RCC 7860 (cell line): ENCODE measurements at regions not wholly inside any gene's neighbourhood (a gene's known extent, or its start where the extent isn't known, plus 50 kb on each side); places are given as distances from the start of the nearest gene placed in this dataset.
"Not testable (repeated sequence)": the region's sequence is repeated elsewhere in the genome, so short reads cannot be mapped to it uniquely, and the experiment has no call there.

ENCODE experiments used
- DNase-seq: peaks from one replicate; pipeline ENCODE4 v3.0.0-alpha.2; 2015; ENCODE audit warnings: low spot score
- FAIRE-seq: peaks from 2 replicates; lab custom pipeline; 2012; peaks lifted over from hg19 to GRCh38; lab: Jason Lieb, UNC

DNA sequence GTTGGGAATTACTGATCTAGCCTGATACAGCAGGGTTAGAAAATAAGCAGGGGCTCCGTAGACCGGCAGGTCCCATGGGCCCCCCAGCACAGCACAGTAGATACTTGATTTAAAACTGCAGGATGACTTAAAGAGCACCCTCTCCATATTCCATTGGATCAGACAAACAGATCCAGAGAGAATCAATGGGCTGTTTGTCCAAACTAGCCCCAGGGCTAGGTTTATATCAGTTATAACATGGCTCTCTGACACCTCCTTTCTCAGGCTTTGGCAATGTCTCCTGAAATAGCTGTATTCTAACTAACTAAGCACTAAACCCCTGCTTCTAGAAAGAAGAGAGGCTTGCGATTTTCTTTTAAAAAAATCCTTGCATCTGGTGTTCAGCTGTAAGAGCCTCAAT, 100.4 kb upstream of the GALNT18 start:
- DNase-seq (no peak), FAIRE-seq (no peak)

DNA sequence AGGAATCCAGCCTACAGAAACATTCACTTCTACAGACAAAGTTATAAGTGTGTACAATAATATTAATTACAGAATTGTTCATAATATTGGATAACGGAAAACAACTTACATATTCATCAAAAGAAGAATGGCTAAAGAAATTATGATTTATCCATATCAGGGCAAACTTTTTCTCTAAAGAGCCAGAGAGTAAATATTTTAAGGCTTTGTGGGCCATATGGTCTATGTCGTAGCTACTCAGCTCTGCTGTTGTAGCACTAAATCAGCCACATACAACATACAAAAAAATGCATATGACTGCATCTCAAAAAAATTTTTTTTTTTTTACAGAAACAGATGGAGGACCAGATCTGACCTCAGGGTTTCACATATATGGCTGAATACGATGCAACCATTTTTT, 96.7 kb upstream of the GALNT18 start:
- DNase-seq = no peak
- no peak for FAIRE-seq

DNA sequence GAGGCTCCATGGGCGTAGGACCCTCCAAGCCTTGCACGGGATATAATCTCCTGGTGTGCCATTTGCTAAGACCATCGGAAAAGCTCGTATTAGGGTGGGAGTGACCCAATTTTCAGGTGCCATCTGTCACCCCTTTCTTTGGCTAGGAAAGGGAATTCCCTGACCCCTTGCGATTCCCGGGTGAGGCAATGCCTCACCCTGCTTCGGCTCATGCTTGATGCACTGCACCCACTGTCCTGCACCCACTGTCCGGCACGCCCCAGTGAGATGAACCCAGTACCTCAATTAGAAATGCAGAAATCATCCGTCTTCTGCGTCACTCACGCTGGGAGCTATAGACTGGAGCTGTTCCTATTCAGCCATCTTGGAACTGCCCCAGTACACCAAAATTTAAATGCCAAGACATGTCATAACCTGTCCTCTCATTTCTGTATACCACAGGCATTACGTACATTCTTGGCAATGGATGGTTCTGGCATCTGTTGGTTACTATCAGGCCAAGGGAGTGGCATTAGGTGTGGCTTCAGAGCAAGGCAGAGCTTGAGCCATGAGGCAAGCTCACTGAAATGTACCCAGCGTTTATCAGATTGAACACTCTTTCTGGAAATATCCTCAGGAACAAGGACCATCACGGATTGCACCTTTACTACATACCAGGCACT, 95.4 kb upstream of the GALNT18 start:
- FAIRE-seq (no peak), DNase-seq (no peak)

DNA sequence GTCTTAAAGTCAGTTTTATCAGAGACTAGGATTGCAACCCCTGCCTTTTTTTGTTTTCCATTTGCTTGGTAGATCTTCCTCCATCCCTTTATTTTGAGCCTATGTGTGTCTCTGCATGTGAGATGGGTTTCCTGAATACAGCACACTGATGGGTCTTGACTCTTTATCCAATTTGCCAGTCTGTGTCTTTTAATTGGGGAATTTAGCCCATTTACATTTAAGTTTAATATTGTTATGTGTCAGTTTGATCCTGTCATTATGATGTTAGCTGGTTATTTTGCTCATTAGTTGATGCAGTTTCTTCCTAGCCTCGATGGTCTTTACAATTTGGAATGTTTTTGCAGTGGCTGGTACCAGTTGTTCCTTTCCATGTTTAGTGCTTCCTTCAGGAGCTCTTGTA, 93.3 kb upstream of the GALNT18 start:
- not testable (repeated sequence) for DNase-seq, FAIRE-seq

DNA sequence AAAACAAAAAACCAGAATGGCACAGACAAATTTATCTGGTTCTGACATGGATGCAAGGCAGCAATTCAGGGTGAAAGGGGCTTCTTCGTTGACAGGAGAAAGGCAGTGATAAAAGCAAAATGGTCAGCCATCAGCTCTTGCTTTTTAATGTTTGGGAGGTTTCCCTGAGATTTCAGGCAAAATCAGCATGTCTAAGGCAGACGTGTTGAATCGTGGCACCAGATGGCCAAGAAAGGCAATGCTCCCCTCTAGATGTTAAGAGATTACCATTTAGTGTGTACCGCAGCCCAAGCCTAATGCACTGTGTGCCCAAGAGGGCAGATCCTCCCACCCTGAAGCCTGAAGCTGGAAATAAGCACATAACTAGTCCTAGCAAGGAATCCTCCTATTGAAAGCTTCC, 88.8 kb upstream of the GALNT18 start:
- no peak for FAIRE-seq

DNA sequence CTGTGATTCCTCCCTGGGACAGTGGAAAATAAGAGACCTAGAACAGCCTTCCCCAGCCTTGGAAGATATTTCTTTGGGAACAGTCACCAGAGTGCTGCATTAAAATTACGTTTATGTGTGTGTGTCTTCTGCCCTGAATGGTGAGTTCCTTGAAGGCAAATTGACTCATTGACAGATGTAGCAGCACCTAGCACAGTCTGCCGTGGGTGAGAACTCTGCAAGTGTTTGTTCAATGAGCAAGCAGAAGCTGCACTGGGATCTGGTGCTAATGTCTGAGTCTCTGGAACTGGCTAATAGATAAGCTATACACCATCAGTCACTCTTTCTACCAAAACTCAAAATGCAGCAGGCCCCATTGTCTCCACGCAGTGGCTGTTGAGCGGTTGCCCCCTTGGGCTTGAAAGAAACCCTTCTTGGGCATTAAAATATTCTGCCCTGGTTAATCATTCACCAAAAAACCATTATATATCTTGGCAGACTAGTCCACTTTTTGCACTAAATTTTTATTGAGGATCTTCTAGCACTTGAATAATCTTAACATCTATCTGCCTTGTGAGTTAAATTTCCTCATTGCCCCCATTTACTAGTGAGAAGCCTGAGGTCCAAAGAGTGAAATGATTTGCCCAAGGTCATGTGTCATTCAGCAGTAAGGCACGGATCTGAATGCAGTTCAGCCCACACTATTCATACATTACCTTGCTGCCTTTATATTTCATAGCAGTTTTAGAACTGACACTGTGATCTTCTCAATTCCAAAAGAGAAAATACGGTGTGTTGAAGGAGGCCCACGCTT, 87.8 kb upstream of the GALNT18 start:
- FAIRE-seq (no peak), DNase-seq (no peak)

More for the DNA sequence above, 88.8 kb upstream of the GALNT18 start:
- no peak for DNase-seq

DNA sequence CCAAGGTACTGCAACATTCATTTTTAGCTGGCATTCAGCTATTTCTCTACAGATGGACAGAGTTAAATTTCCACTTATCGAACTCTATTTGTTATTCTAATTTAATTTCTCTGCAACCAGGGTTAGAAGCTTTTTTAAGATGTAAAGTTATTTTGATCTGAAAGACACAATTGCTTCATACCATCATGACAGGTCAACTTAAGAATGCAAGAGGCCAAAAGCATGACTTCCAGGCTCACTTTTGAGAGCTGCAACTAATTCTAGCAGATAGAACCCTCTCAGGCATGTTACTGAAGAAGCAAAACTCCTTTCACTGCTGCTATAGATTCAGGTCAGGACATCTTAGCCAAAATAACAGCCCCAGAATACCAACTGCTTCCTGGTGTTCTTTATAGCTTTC, 86.5 kb upstream of the GALNT18 start:
- DNase-seq (no peak), FAIRE-seq (no peak)

DNA sequence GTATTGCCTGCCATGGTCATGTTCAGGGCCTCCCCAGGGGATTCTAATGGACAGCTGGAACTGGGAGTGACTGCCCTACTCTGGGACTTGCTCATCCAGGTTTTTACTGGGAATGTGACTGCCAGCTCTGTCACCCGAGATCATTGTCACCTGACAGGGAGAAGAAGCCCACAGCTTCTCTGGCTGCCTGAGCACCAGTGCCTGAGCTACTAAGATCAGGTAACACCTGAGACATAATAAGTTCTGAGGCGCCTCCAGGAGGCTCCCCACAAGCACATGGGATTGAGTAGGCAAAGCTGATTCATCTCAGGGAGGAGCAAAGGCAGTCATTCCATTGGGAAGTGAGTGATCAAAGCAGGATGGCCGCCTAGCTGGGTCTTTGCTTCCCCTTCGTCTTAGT, 84.2 kb upstream of the GALNT18 start:
- FAIRE-seq = no peak

DNA sequence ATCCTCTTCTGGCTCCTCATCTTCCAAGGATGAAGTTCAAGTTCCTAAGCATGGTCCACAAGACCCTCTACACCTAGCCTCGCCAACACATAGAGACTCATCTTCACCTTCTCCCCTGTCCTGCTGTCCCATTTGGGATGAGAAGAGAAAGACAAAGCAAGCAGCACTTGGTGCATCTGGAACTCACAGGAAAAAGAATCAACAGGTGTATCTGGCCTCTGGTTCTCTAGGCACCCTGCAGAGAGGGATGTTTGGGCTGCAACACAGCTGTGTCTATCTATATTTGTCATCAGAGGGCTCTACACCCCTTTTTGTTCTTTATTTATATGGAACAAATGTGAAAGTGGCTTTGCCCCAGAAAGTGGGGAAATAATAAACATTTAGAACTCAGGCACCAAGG, 82.1 kb upstream of the GALNT18 start:
- no peak for FAIRE-seq

More for the DNA sequence above, 84.2 kb upstream of the GALNT18 start:
- DNase-seq = peak; percentile 8

DNA sequence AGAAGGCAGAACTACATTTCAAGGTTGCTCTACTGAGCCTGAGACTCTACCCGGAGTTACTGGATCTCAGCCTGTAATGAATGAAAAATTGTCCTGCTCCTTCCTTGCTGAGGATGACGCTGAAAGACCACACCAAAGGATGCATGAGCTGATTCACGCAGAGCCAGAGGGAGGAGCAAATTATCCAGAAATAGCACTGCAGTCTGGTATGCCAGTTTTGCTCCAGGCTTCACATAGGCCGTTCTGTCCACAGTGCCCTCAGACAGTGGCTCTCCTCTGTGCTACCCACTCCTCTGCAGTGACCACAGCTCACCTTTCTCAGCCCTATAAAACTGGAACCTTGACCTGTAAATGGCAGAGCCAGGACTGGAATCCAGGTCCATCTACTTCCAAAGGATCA, 79.3 kb upstream of the GALNT18 start:
- FAIRE-seq (no peak), DNase-seq (no peak)

More for the DNA sequence above, 82.1 kb upstream of the GALNT18 start:
- DNase-seq = no peak

DNA sequence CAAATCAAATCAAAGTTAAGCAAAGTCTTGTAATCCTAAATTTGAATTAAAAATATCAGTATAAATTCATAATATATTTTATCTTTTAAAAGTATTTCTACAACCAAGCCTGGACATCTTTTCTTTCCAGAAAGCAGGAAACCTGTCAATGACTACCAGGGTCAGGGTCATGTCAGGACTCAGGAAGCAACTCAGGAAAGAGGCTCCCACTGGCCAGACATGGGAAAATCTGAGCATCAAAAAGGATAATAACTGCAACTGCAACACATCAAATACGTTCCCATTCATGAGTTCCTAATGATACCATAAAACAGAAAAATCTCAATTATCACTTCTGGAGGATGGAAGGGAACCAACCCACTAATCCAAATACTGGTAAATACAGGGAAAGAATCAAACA, 76.0 kb upstream of the GALNT18 start:
- no peak for FAIRE-seq
- no peak for DNase-seq

DNA sequence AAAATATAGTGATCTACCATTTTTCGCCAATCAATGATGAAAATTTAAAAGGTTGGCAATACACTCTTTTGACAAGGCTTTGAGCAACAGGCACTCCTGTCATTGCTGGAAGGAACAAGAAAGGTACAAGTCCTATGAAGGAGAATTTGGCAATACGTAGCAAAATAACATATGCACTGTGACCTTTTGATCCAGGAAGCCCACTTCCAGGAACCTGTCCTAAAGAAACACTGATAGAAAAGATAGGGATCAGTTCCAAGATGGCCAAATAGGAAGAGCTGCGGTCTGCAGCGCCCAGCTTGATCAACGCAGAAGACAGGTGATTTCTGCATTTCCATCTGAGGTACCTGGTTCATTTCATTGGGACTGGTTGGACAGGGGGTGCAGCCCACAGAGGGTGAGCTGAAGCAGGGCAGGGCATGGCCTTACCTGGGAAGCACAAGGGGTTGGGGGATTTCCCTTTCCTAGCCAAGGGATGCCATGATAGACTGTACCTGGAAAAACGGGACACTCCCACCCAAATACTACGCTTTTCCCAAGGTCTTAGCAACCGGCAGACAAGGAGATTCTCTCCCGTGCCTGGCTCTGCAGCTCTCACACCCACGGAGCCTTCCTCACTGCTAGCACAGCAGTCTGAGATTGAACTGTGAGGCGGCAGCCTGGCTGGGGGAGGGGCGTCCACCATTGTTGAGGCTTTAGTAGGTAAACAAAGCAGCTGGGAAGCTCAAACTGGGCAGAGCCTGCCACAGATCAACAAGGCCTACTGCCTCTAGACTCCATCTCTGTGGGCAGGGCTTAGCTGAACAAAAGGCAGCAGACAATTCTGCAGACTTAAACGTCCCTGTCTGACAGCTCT, 69.7 kb upstream of the GALNT18 start:
- FAIRE-seq (no peak), DNase-seq (no peak)

DNA sequence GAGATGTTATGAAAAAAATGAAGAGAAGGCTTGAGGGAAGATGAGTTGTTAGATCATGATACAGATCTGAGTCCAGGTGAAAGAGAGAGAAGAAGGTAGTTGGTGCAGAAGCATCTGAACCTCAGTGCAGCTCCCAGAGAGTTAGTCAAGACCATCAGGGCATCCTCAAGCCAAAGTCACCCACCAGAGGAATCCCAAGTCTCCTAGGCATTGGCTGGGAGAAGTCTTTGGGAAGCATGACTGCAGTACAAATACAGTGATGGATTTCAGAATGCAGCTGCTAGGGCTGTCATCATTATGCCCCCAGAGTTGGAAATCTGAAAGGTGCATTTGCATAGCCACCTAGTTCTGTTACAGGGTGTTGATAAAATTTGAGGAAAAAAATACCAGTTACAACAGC, 59.7 kb upstream of the GALNT18 start:
- FAIRE-seq = no peak
- no peak for DNase-seq

DNA sequence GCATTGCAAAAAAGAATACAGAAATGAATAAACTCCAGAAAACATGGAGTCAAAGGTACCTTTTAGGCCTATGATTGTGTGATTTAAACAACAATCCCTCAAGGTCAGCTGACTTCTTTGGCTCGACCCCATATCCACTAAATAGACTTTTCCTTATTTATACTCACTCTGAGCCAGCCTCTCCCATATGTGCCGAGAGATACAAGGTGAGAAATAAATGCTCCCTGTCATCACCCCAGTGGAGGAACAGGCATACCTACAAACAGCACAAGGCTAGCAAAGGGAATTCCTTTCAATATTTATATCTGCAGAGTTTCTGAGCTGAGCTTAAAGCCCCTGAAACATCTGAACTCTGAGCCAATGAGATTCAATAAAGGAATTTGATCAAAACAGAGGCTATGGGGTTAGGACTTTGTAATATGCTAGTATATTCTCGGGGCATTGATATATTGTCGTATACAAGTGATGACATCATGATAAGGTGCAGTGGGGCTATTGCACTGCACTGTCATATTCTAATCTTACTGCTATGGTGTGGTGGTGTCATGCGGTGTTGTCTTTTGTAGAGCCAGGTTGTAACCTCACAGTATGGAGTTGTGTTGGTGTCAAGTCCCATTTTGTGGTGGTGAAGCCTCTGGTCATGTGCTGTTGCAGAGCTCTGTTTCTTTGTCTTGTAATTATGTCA, 56.0 kb upstream of the GALNT18 start:
- FAIRE-seq (no peak), DNase-seq (no peak)

DNA sequence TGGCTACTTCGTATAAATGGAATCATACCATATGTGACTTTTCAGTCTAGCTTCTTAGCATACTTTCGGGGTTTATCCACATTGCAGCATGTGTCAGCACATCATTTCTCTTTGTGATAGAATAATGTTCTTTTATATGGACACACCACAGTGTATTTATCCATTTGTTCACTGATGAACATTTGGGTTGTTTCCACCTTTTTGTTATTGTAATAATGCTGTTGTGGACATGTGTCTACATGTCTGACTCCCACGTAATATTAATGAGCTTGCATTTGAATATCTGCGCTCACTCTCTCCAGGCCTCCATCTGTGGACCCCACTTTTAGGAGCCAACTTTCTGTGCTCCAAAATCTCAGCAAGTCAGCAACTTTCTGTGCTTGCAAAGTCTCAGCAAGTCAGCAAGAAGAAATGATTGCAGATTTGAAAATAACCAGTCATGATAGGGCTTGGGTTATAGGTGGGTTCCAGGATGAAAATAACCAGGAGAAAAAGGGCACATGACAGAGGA, 53.9 kb upstream of the GALNT18 start:
- no peak for DNase-seq
- no peak for FAIRE-seq

DNA sequence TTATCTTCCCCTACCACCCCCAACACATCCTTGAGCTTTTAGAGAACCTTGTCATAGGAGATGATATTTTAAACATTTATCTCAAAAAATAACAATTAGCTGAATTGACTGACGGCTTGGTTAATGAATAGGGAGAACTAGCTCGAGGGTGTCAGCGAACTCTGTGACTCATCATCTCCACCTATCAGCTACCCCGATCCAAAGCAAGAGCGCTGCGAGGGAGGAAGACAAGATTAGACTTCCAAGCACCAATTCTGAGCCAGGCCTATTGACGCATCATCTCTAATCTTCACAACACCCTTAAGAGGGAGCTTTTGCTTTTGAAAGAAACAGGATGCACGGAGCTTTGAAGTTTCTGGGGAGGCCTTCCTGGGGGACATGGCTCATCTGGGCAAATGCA, 51.0 kb upstream of the GALNT18 start:
- no peak for FAIRE-seq
- no peak for DNase-seq

DNA sequence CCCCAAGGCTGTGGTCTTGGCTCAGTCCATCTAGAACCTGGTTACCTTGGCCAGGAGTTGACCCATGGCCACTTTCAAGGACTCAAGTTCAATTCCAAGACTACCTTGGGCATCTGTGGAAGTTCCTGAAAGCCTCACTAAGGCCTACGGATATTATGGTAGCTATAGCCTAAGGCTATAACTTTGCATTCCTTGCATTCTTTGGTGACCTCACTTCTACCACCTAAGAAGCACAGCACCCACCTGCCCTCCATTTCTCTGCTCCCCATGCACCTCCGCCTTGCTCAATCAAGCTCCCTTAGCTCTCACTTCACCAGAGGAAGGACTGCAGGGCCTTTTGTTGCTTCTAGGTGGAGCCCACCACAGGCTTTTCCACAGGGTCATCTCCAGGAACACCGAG, 50.3 kb upstream of the GALNT18 start:
- DNase-seq (no peak), FAIRE-seq (no peak)
